ENCODE measurements at regions not wholly inside any gene's neighbourhood (a gene's known extent, or its start where the extent isn't known, plus 50 kb on each side); places are given as distances from the start of the nearest gene placed in this dataset.

GRCh38 chr2:191777351-191777750 is 69.5 kb downstream of the CAVIN2 start:
- Histone ChIP-seq H3K4me3 (no peak overlapping the region), H3K4me1 (ENCODE audit: insufficient read depth) (no peaks in the 10 kb centered on the region), H3K79me2 (no peaks in the 10 kb centered on the region), H3K36me3 (replicated peaks; ENCODE audit: insufficient read depth, low read depth) (no peaks in the 10 kb centered on the region), H2AFZ (no peak overlapping the region), H3K9me3 (ENCODE audit: low read depth) (no peaks in the 10 kb centered on the region), H4K20me1 (ENCODE audit: insufficient read depth, poor library complexity, severe bottlenecking) (no peaks in the 10 kb centered on the region), H3K27me3 (no peaks in the 10 kb centered on the region), H3K27ac (no peak overlapping the region), H3K9me2 (replicated peaks; ENCODE audit: insufficient read depth) (no peaks in the 10 kb centered on the region), H3K4me2 (no peak overlapping the region)
- DNase-seq (ENCODE audit: low spot score) = no peak
- 90% methylated on average over 2 of the region's 2 CpGs for WGBS (ENCODE audit: low lambda C conversion rate, missing lambda C conversion rate)
- no peak for TF ChIP-seq EZH2 (IDR thresholded peaks at IDR 0.05; ENCODE audit: borderline replicate concordance)
- TF ChIP-seq EZH2phosphoT487 (IDR thresholded peaks at IDR 0.05; ENCODE audit: low read depth, severe bottlenecking, unreplicated experiment) = no peak
- TF ChIP-seq CTCF (IDR thresholded peaks at IDR 0.05; ENCODE audit: poor library complexity) = no peak

DNA sequence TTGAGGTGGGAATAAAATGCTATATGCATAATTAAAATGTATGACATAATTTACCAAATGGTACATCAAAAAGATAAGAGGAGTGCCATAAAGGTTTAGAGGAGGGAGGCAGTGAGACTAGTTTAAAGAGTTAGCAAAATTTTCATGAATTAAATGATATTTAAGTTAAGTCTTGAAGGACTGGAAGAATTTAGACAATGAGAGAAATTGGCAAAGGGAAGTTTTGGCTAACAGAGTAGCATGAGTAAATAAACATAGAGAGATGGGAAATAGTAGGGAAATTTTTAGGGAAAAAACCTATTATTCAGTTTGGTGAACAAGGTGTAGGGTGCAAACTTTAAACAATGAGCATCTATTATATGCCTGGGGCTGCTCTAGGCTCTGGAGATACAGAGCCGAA is 68.8 kb downstream of the CAVIN2 start:
- H2AFZ ChIP-seq = no peak overlapping the region
- no peak overlapping the region for H3K27ac ChIP-seq
- no peaks in the 10 kb centered on the region for H3K9me3 ChIP-seq (ENCODE audit: low read depth)
- H3K27me3 ChIP-seq = no peaks in the 10 kb centered on the region
- no peaks in the 10 kb centered on the region for H3K9me2 ChIP-seq (replicated peaks; ENCODE audit: insufficient read depth)
- H3K79me2 ChIP-seq = no peaks in the 10 kb centered on the region
- DNase-seq (ENCODE audit: low spot score) = no peak
- H3K36me3 ChIP-seq (replicated peaks; ENCODE audit: insufficient read depth, low read depth) = no peaks in the 10 kb centered on the region
- WGBS (ENCODE audit: low lambda C conversion rate, missing lambda C conversion rate) = 100% methylated on average over 1 of the region's 1 CpG
- no peak overlapping the region for H3K4me3 ChIP-seq
- TF ChIP-seq EZH2 (IDR thresholded peaks at IDR 0.05; ENCODE audit: borderline replicate concordance) (no peak), EZH2phosphoT487 (IDR thresholded peaks at IDR 0.05; ENCODE audit: low read depth, severe bottlenecking, unreplicated experiment) (no peak), CTCF (IDR thresholded peaks at IDR 0.05; ENCODE audit: poor library complexity) (no peak)
- H3K4me2 ChIP-seq = no peak overlapping the region
- H4K20me1 ChIP-seq (ENCODE audit: insufficient read depth, poor library complexity, severe bottlenecking) = no peaks in the 10 kb centered on the region
- no peaks in the 10 kb centered on the region for H3K4me1 ChIP-seq (ENCODE audit: insufficient read depth)

DNA sequence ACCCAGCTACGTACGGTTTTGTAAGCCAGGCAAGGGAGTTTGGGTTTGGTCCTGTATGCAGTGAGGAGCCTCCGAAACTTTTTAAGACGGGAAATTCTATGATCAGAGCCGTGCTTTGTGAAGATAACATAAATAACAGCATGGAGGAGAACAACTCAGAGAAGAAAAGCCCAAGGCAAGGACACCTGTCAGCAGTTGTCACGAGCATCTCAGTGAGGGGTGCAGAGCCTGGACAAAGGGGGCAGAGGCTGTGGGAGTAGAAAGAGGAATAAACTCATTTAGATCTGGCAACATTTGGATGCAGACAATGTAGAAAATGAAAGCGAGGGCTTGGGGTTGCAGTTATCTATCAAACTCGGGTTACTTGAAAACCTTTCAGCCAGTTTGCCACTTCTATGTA is 64.5 kb downstream of the CAVIN2 start:
- H3K27ac ChIP-seq = no peak overlapping the region
- no peak overlapping the region for H3K4me3 ChIP-seq
- no peaks in the 10 kb centered on the region for H3K4me1 ChIP-seq (ENCODE audit: insufficient read depth)
- no peaks in the 10 kb centered on the region for H3K36me3 ChIP-seq (replicated peaks; ENCODE audit: insufficient read depth, low read depth)
- no peak overlapping the region for H3K4me2 ChIP-seq
- no peaks in the 10 kb centered on the region for H3K27me3 ChIP-seq
- WGBS (ENCODE audit: low lambda C conversion rate, missing lambda C conversion rate) = 87% methylated on average over 8 of the region's 8 CpGs
- no peaks in the 10 kb centered on the region for H4K20me1 ChIP-seq (ENCODE audit: insufficient read depth, poor library complexity, severe bottlenecking)
- DNase-seq (ENCODE audit: low spot score) = no peak
- no peak overlapping the region for H2AFZ ChIP-seq
- no peak for TF ChIP-seq EZH2phosphoT487 (IDR thresholded peaks at IDR 0.05; ENCODE audit: low read depth, severe bottlenecking, unreplicated experiment)
- no peak for TF ChIP-seq CTCF (IDR thresholded peaks at IDR 0.05; ENCODE audit: poor library complexity)
- no peak for TF ChIP-seq EZH2 (IDR thresholded peaks at IDR 0.05; ENCODE audit: borderline replicate concordance)
- no peaks in the 10 kb centered on the region for H3K9me2 ChIP-seq (replicated peaks; ENCODE audit: insufficient read depth)
- H3K9me3 ChIP-seq (ENCODE audit: low read depth) = no peaks in the 10 kb centered on the region
- no peaks in the 10 kb centered on the region for H3K79me2 ChIP-seq

GRCh38 chr2:191783416-191783815 is 63.5 kb downstream of the CAVIN2 start:
- Histone ChIP-seq H4K20me1 (ENCODE audit: insufficient read depth, poor library complexity, severe bottlenecking) (no peaks in the 10 kb centered on the region), H3K9me3 (ENCODE audit: low read depth) (no peaks in the 10 kb centered on the region), H3K36me3 (replicated peaks; ENCODE audit: insufficient read depth, low read depth) (no peaks in the 10 kb centered on the region), H3K79me2 (no peaks in the 10 kb centered on the region), H3K27me3 (no peaks in the 10 kb centered on the region), H2AFZ (no peak overlapping the region), H3K4me3 (no peak overlapping the region), H3K9me2 (replicated peaks; ENCODE audit: insufficient read depth) (no peaks in the 10 kb centered on the region), H3K4me2 (no peak overlapping the region), H3K27ac (no peak overlapping the region), H3K4me1 (ENCODE audit: insufficient read depth) (no peaks in the 10 kb centered on the region)
- TF ChIP-seq EZH2 (IDR thresholded peaks at IDR 0.05; ENCODE audit: borderline replicate concordance) (no peak), CTCF (IDR thresholded peaks at IDR 0.05; ENCODE audit: poor library complexity) (no peak), EZH2phosphoT487 (IDR thresholded peaks at IDR 0.05; ENCODE audit: low read depth, severe bottlenecking, unreplicated experiment) (no peak)
- DNase-seq (ENCODE audit: low spot score) = no peak
